Lung (tissue), 11 donors: ENCODE measurements at regions not wholly inside any gene's neighbourhood (a gene's known extent, or its start where the extent isn't known, plus 50 kb on each side); places are given as distances from the start of the nearest gene placed in this dataset.

ENCODE experiments used
- ATAC-seq: fragments of 200-7000 bp; cut with Tn5 transposase; one replicate; pipeline ENCODE4 v1.9.1; 2020; ENCODE audit warnings: moderate number of reproducible peaks; ENCODE audit not compliant: insufficient read depth, low FRiP score
- DNase-seq, 3 donors: peaks; one replicate each; pipeline ENCODE4 v3.0.0-alpha.2; 2013 to 2017
- H3K27ac ChIP-seq, 2 donors: one replicate each; pipeline ENCODE4 v1.5.1; 2013; ENCODE audit warnings: mild to moderate bottlenecking in 2 of 2, moderate library complexity in 2 of 2, control low read depth in 1 of 2, inconsistent platforms in 1 of 2, low read depth in 1 of 2, low read length in 1 of 2
- H3K27me3 ChIP-seq, 3 donors: one replicate each; pipeline ENCODE4 v1.5.1; 2013; ENCODE audit warnings: low read length in 2 of 3; ENCODE audit not compliant: control insufficient read depth in 3 of 3, insufficient read depth in 3 of 3
- H3K36me3 ChIP-seq, 4 donors: one replicate each; pipeline ENCODE4 v1.5.1; 2013; ENCODE audit warnings: low read length in 4 of 4, mild to moderate bottlenecking in 1 of 4, moderate library complexity in 1 of 4; ENCODE audit not compliant: control insufficient read depth in 4 of 4, insufficient read depth in 4 of 4
- H3K4me1 ChIP-seq, 5 donors: one replicate each; pipeline ENCODE4 v1.5.1; 2013; ENCODE audit warnings: low read length in 5 of 5, mild to moderate bottlenecking in 2 of 5, moderate library complexity in 1 of 5; ENCODE audit not compliant: control insufficient read depth in 5 of 5, insufficient read depth in 5 of 5
- H3K4me3 ChIP-seq: one replicate; pipeline ENCODE4 v1.5.1; 2013; ENCODE audit warnings: mild to moderate bottlenecking, control low read depth, moderate library complexity
- H3K9ac ChIP-seq, 2 donors: one replicate each; pipeline ENCODE4 v1.5.1; 2013; ENCODE audit warnings: low read length in 2 of 2, control low read depth in 1 of 2; ENCODE audit not compliant: insufficient read depth in 1 of 2
- H3K9me3 ChIP-seq, 4 donors: one replicate each; pipeline ENCODE4 v1.5.1; 2013; ENCODE audit warnings: low read length in 3 of 4, mild to moderate bottlenecking in 1 of 4, moderate library complexity in 1 of 4; ENCODE audit not compliant: control insufficient read depth in 4 of 4, insufficient read depth in 3 of 4
- CTCF ChIP-seq: IDR thresholded peaks from 2 replicates; pipeline ENCODE4 v1.5.1; 2012; ENCODE audit warnings: mild to moderate bottlenecking; ENCODE audit errors: control extremely low read depth, extremely low read depth
- WGBS, 2 donors: extraction: QIAGEN DNeasy Blood & Tissue Kit; methylation state at CpG; one replicate each; pipeline ENCODE4 v1.1.7; 2013; 5-methylcytosine and 5-hydroxymethylcytosine counted together
- donor health status: control.
- donor health status: control.
- donor health status: Bipolar disorder and iron deficiency.
- donor health status: healthy.
- donor health status: DM: yes; HTN: yes; CAD: no.

- DNase-seq (no peak), ATAC-seq (no peak)
- TF ChIP-seq CTCF, result no peak
- H3K4me1 ChIP-seq, result no peaks in the 10 kb centered on the region
- H3K4me3 ChIP-seq, result no peak overlapping the region
- no peak overlapping the region for H3K9ac ChIP-seq
- H3K9me3 ChIP-seq, result peaks cover 0 to 2% (median 0%) of the 10 kb centered on the region in 4 donors
- H3K27ac ChIP-seq, result no peak overlapping the region
- H3K36me3 ChIP-seq, result no peaks in the 10 kb centered on the region
- 81 to 84% methylated on average over 9 of the region's 9 CpGs for WGBS, 2 donors
- peaks cover 0 to 4% (median 0%) of the 10 kb centered on the region in 3 donors for H3K27me3 ChIP-seq
These were observed 329.9 kb upstream of the AJAP1 start for GRCh38 chr1:4324525-4324924.

GRCh38 chr1:4327142-4327541 lies 327.3 kb upstream of the AJAP1 start:
- H3K9ac ChIP-seq, result no peak overlapping the region
- no peaks in the 10 kb centered on the region for H3K4me1 ChIP-seq
- no peak for TF ChIP-seq CTCF
- no peaks in the 10 kb centered on the region for H3K36me3 ChIP-seq
- no peak overlapping the region for H3K4me3 ChIP-seq
- H3K27me3 ChIP-seq, result no peaks in the 10 kb centered on the region
- H3K27ac ChIP-seq, result no peak overlapping the region
- peaks cover 0 to 5% (median 0%) of the 10 kb centered on the region in 4 donors for H3K9me3 ChIP-seq
- DNase-seq (no peak), ATAC-seq (no peak)
- 49 to 51% methylated on average over 2 of the region's 2 CpGs for WGBS, 2 donors

GRCh38 chr1:4328402-4329071 lies 325.9 kb upstream of the AJAP1 start:
- no peaks in the 10 kb centered on the region for H3K27me3 ChIP-seq
- ATAC-seq (no peak), DNase-seq (no peak)
- no peaks in the 10 kb centered on the region for H3K36me3 ChIP-seq
- H3K4me1 ChIP-seq, result no peaks in the 10 kb centered on the region
- H3K9me3 ChIP-seq, result peaks cover 0 to 5% (median 0%) of the 10 kb centered on the region in 4 donors
- WGBS, 2 donors, result 74 to 86% methylated on average over 10 of the region's 10 CpGs
- no peak overlapping the region for H3K9ac ChIP-seq
- TF ChIP-seq CTCF, result no peak
- H3K4me3 ChIP-seq, result no peak overlapping the region
- H3K27ac ChIP-seq, result no peak overlapping the region
